ENCODE measurements at regions not wholly inside any gene's neighbourhood (a gene's known extent, or its start where the extent isn't known, plus 50 kb on each side); places are given as distances from the start of the nearest gene placed in this dataset.
"Not testable (repeated sequence)": the region's sequence is repeated elsewhere in the genome, so short reads cannot be mapped to it uniquely, and the experiment has no call there.

GRCh38 chr1:120557605-120558302, 142.9 kb downstream of the NBPF8 start:
- TF ChIP-seq EZH2 (IDR thresholded peaks at IDR 0.05; ENCODE audit: borderline replicate concordance): not testable (repeated sequence)
- TF ChIP-seq, protein P1, sequence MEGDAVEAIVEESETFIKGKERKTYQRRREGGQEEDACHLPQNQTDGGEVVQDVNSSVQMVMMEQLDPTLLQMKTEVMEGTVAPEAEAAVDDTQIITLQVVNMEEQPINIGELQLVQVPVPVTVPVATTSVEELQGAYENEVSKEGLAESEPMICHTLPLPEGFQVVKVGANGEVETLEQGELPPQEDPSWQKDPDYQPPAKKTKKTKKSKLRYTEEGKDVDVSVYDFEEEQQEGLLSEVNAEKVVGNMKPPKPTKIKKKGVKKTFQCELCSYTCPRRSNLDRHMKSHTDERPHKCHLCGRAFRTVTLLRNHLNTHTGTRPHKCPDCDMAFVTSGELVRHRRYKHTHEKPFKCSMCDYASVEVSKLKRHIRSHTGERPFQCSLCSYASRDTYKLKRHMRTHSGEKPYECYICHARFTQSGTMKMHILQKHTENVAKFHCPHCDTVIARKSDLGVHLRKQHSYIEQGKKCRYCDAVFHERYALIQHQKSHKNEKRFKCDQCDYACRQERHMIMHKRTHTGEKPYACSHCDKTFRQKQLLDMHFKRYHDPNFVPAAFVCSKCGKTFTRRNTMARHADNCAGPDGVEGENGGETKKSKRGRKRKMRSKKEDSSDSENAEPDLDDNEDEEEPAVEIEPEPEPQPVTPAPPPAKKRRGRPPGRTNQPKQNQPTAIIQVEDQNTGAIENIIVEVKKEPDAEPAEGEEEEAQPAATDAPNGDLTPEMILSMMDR (IDR thresholded peaks at IDR 0.05; ENCODE audit: poor library complexity): not testable (repeated sequence)
